ENCODE measurements at regions not wholly inside any gene's neighbourhood (a gene's known extent, or its start where the extent isn't known, plus 50 kb on each side); places are given as distances from the start of the nearest gene placed in this dataset.

DNA sequence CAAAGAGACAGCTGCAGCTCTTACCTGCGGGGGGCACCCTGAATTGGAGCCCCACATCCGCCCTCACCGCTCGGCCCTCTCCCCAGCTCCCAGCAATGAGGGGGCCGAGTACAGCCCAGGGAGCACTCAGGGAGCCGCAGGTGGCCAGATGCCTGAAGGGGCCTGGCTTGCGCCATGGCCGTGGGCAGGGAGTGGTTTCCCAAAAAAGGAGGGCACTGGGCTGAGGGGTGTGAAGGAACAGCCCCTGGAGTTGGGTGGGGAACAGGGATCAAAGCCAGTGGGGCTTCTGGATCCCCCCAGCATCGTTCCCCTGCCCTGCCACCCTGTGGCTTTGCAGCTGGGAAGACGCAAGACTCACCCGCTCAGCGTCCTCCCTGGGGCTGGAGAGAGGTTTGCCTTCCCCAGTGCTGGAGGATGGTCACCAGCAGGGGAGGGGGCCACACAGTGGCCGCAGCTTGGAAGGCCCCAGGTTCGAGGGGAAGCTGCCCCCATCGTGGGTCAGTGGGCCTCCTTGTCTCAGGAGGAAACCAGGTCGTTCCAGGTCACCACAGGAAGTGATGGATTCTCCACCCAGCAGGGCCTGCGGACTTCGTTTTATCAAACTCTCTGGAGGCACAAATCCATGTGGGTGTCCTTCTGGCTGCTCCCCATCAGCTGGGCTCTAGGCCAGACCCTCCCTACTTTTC, 68.2 kb upstream of the HPCAL1 start:
- Histone ChIP-seq H3K4me1 (ENCODE audit: insufficient read depth) (no peaks in the 10 kb centered on the region), H3K27ac (ENCODE audit: low read depth) (no peak overlapping the region), H2AFZ (no peak overlapping the region), H4K20me1 (replicated peaks; ENCODE audit: insufficient read depth) (no peaks in the 10 kb centered on the region), H3K4me3 (no peak overlapping the region), H3K79me2 (replicated peaks; ENCODE audit: insufficient read depth) (no peaks in the 10 kb centered on the region), H3K27me3 (ENCODE audit: insufficient read depth) (no peaks in the 10 kb centered on the region), H3K36me3 (ENCODE audit: insufficient read depth) (no peaks in the 10 kb centered on the region), H3F3A (replicated peaks; ENCODE audit: low read depth) (no peaks in the 10 kb centered on the region), H3K4me2 (no peak overlapping the region), H3K9me2 (ENCODE audit: insufficient read depth) (no peaks in the 10 kb centered on the region)
- Mint-ChIP-seq H3K27me3 (ENCODE audit: insufficient read depth, low read depth, poor library complexity) (peaks cover 4% of the 10 kb centered on the region), H3K4me3 (no peak overlapping the region), H3K27ac (no peak overlapping the region), H3K9me3 (no peaks in the 10 kb centered on the region; the same call in 1 of the 3 replicates), H3K4me1 (no peaks in the 10 kb centered on the region; the same call in 2 of the 3 replicates), H3K36me3 (ENCODE audit: low read depth) (no peaks in the 10 kb centered on the region; the same call in 2 of the 3 replicates)
- no peak for TF ChIP-seq POLR2AphosphoS5 (IDR thresholded peaks at IDR 0.05; ENCODE audit: low read depth)
- TF ChIP-seq, protein P1, sequence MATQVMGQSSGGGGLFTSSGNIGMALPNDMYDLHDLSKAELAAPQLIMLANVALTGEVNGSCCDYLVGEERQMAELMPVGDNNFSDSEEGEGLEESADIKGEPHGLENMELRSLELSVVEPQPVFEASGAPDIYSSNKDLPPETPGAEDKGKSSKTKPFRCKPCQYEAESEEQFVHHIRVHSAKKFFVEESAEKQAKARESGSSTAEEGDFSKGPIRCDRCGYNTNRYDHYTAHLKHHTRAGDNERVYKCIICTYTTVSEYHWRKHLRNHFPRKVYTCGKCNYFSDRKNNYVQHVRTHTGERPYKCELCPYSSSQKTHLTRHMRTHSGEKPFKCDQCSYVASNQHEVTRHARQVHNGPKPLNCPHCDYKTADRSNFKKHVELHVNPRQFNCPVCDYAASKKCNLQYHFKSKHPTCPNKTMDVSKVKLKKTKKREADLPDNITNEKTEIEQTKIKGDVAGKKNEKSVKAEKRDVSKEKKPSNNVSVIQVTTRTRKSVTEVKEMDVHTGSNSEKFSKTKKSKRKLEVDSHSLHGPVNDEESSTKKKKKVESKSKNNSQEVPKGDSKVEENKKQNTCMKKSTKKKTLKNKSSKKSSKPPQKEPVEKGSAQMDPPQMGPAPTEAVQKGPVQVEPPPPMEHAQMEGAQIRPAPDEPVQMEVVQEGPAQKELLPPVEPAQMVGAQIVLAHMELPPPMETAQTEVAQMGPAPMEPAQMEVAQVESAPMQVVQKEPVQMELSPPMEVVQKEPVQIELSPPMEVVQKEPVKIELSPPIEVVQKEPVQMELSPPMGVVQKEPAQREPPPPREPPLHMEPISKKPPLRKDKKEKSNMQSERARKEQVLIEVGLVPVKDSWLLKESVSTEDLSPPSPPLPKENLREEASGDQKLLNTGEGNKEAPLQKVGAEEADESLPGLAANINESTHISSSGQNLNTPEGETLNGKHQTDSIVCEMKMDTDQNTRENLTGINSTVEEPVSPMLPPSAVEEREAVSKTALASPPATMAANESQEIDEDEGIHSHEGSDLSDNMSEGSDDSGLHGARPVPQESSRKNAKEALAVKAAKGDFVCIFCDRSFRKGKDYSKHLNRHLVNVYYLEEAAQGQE (IDR thresholded peaks at IDR 0.05; ENCODE audit: unreplicated experiment), result no peak
- TF ChIP-seq, protein P2, sequence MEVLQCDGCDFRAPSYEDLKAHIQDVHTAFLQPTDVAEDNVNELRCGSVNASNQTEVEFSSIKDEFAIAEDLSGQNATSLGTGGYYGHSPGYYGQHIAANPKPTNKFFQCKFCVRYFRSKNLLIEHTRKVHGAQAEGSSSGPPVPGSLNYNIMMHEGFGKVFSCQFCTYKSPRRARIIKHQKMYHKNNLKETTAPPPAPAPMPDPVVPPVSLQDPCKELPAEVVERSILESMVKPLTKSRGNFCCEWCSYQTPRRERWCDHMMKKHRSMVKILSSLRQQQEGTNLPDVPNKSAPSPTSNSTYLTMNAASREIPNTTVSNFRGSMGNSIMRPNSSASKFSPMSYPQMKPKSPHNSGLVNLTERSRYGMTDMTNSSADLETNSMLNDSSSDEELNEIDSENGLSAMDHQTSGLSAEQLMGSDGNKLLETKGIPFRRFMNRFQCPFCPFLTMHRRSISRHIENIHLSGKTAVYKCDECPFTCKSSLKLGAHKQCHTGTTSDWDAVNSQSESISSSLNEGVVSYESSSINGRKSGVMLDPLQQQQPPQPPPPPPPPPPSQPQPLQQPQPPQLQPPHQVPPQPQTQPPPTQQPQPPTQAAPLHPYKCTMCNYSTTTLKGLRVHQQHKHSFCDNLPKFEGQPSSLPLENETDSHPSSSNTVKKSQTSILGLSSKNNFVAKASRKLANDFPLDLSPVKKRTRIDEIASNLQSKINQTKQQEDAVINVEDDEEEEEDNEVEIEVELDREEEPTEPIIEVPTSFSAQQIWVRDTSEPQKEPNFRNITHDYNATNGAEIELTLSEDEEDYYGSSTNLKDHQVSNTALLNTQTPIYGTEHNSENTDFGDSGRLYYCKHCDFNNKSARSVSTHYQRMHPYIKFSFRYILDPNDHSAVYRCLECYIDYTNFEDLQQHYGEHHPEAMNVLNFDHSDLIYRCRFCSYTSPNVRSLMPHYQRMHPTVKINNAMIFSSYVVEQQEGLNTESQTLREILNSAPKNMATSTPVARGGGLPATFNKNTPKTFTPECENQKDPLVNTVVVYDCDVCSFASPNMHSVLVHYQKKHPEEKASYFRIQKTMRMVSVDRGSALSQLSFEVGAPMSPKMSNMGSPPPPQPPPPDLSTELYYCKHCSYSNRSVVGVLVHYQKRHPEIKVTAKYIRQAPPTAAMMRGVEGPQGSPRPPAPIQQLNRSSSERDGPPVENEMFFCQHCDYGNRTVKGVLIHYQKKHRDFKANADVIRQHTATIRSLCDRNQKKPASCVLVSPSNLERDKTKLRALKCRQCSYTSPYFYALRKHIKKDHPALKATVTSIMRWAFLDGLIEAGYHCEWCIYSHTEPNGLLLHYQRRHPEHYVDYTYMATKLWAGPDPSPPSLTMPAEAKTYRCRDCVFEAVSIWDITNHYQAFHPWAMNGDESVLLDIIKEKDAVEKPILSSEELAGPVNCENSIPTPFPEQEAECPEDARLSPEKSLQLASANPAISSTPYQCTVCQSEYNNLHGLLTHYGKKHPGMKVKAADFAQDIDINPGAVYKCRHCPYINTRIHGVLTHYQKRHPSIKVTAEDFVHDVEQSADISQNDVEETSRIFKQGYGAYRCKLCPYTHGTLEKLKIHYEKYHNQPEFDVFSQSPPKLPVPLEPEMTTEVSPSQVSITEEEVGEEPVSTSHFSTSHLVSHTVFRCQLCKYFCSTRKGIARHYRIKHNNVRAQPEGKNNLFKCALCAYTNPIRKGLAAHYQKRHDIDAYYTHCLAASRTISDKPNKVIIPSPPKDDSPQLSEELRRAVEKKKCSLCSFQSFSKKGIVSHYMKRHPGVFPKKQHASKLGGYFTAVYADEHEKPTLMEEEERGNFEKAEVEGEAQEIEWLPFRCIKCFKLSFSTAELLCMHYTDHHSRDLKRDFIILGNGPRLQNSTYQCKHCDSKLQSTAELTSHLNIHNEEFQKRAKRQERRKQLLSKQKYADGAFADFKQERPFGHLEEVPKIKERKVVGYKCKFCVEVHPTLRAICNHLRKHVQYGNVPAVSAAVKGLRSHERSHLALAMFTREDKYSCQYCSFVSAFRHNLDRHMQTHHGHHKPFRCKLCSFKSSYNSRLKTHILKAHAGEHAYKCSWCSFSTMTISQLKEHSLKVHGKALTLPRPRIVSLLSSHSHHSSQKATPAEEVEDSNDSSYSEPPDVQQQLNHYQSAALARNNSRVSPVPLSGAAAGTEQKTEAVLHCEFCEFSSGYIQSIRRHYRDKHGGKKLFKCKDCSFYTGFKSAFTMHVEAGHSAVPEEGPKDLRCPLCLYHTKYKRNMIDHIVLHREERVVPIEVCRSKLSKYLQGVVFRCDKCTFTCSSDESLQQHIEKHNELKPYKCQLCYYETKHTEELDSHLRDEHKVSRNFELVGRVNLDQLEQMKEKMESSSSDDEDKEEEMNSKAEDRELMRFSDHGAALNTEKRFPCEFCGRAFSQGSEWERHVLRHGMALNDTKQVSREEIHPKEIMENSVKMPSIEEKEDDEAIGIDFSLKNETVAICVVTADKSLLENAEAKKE (CRISPR knock-in tag; IDR thresholded peaks at IDR 0.05), result no peak
- TF ChIP-seq ZNF331 (CRISPR knock-in tag; IDR thresholded peaks at IDR 0.05; ENCODE audit: low read depth), result no peak
- TF ChIP-seq STAT1 (IDR thresholded peaks at IDR 0.05; ENCODE audit: unreplicated experiment), result no peak
- TF ChIP-seq NANOG (IDR thresholded peaks at IDR 0.05; ENCODE audit: borderline replicate concordance), result no peak
- no peak for TF ChIP-seq CREB1 (CRISPR knock-in tag; IDR thresholded peaks at IDR 0.05; ENCODE audit: low read depth)
- TF ChIP-seq JUNB (IDR thresholded peaks at IDR 0.05; ENCODE audit: unreplicated experiment), result no peak
- ATAC-seq, result no peak
- DNase-seq (ENCODE audit: low spot score), result no peak
